ENCODE measurements at regions not wholly inside any gene's neighbourhood (a gene's known extent, or its start where the extent isn't known, plus 50 kb on each side); places are given as distances from the start of the nearest gene placed in this dataset.

DNA sequence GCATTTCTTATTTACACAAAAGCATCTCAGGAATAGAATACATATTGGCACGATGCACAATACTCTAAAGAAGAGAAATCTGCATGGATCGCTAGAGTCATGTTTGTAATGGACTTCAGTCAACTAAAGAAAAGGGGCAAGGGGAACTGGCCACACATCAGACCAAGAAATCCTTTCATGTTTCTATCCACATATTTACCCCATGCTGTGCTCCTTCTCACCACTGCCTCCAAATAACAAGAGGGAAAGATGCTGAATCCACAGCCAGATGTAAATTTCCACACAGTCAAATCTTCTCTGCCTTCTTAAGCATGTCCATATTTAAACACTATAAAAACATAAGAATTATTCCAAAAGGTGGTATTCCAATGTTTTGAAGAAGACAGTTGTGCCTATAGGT is 67.6 kb downstream of the COX18 start:
- no peak overlapping the region for H3K4me3 ChIP-seq
- H3K9me3 ChIP-seq: no peaks in the 10 kb centered on the region
- H3K36me3 ChIP-seq: no peaks in the 10 kb centered on the region
- no peak for TF ChIP-seq POLR2AphosphoS5 (IDR thresholded peaks at IDR 0.05)
- TF ChIP-seq EP300 (IDR thresholded peaks at IDR 0.05): no peak
- TF ChIP-seq POLR2A (IDR thresholded peaks at IDR 0.05): no peak
- TF ChIP-seq, protein P1, sequence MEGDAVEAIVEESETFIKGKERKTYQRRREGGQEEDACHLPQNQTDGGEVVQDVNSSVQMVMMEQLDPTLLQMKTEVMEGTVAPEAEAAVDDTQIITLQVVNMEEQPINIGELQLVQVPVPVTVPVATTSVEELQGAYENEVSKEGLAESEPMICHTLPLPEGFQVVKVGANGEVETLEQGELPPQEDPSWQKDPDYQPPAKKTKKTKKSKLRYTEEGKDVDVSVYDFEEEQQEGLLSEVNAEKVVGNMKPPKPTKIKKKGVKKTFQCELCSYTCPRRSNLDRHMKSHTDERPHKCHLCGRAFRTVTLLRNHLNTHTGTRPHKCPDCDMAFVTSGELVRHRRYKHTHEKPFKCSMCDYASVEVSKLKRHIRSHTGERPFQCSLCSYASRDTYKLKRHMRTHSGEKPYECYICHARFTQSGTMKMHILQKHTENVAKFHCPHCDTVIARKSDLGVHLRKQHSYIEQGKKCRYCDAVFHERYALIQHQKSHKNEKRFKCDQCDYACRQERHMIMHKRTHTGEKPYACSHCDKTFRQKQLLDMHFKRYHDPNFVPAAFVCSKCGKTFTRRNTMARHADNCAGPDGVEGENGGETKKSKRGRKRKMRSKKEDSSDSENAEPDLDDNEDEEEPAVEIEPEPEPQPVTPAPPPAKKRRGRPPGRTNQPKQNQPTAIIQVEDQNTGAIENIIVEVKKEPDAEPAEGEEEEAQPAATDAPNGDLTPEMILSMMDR (IDR thresholded peaks at IDR 0.05): no peak
- intact Hi-C loops (cut with DNase I): no loop called here
- H3K27me3 ChIP-seq: no peaks in the 10 kb centered on the region
- no peak for DNase-seq
- WGBS, 2 donors: 76 to 85% methylated on average over 2 of the region's 2 CpGs
- H3K4me1 ChIP-seq: no peaks in the 10 kb centered on the region
- no peak overlapping the region for H3K27ac ChIP-seq

DNA sequence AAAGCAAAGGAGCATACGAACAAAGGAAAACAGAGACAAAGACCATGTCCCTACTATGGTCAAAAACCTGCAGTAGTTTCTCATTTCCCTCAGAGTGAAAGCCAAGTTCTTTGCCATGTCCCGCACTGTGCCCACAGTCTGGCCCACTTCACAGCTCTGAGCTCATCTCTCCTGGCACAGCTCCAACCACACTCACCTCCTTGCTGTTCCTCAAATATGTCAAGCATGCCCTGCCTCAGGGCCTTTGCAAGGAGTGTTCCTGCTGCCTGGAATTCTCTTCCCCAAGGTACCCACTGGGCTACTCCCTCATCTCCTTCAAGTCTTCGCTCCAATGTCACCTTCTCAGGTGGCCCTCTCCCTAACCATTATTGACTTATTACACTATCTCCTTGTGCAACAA is 72.1 kb downstream of the COX18 start:
- no peaks in the 10 kb centered on the region for H3K27me3 ChIP-seq
- DNase-seq: no peak
- TF ChIP-seq POLR2A (IDR thresholded peaks at IDR 0.05) (no peak), POLR2AphosphoS5 (IDR thresholded peaks at IDR 0.05) (no peak), EP300 (IDR thresholded peaks at IDR 0.05) (no peak)
- TF ChIP-seq, protein P1 (IDR thresholded peaks at IDR 0.05): no peak
- intact Hi-C loops (cut with DNase I): no loop called here
- H3K27ac ChIP-seq: no peak overlapping the region
- no peaks in the 10 kb centered on the region for H3K4me1 ChIP-seq
- no peaks in the 10 kb centered on the region for H3K36me3 ChIP-seq
- 76 to 87% methylated on average over 3 of the region's 3 CpGs for WGBS, 2 donors
- no peak overlapping the region for H3K4me3 ChIP-seq
- H3K9me3 ChIP-seq: no peaks in the 10 kb centered on the region

DNA sequence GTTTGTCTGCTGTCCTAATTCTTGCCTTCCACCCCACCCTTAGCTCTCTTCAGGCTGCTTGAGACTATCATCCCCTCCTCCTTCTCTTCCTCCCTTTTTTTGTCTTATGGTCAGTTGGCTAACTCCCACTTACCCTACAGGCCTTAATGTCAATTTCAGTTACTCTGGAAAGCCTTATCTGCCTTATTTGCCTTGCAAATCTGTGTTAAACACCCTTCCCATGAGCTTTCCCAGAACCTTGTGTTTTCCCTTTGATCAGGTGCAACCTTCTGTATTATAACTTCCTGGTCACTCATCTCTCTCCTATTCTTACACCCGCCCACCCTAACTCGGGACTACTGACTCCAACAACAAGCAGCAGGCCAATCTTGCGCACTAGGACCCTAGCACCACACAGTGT is 74.8 kb downstream of the COX18 start:
- Histone ChIP-seq H3K27ac (no peak overlapping the region), H3K4me3 (no peak overlapping the region), H3K9me3 (no peaks in the 10 kb centered on the region), H3K36me3 (no peaks in the 10 kb centered on the region), H3K4me1 (no peaks in the 10 kb centered on the region), H3K27me3 (no peaks in the 10 kb centered on the region)
- 68 to 83% methylated on average over 3 of the region's 3 CpGs for WGBS, 2 donors
- DNase-seq: no peak
- intact Hi-C loops (cut with DNase I): no loop called here
- TF ChIP-seq, protein P1 (IDR thresholded peaks at IDR 0.05): no peak
- no peak for TF ChIP-seq POLR2A (IDR thresholded peaks at IDR 0.05)
- TF ChIP-seq EP300 (IDR thresholded peaks at IDR 0.05): no peak
- TF ChIP-seq POLR2AphosphoS5 (IDR thresholded peaks at IDR 0.05): no peak

DNA sequence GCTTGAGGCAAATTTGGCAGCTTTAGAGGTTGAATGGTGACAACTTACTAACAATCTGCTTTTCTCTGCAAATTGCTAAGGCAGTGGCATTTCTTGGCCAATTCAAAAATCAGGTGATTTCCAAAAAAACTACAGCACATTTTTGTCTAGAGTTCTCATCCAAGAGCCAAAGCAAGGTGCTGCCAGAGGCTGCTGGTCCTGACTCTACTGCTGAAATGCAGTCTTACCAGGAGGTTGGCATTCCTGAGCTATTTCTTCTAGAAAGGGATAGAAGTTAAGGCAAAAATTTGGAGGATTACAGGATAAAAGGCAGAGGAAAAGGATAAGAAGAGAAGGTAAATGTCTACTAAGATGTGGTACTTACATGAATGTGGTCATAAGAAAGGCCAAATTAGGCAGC is 75.6 kb downstream of the COX18 start:
- no peaks in the 10 kb centered on the region for H3K36me3 ChIP-seq
- H3K27ac ChIP-seq: no peak overlapping the region
- H3K9me3 ChIP-seq: no peaks in the 10 kb centered on the region
- no peak for TF ChIP-seq POLR2AphosphoS5 (IDR thresholded peaks at IDR 0.05)
- no peak for TF ChIP-seq POLR2A (IDR thresholded peaks at IDR 0.05)
- TF ChIP-seq, protein P1 (IDR thresholded peaks at IDR 0.05): no peak
- no peak for TF ChIP-seq EP300 (IDR thresholded peaks at IDR 0.05)
- no peak overlapping the region for H3K4me3 ChIP-seq
- no peaks in the 10 kb centered on the region for H3K27me3 ChIP-seq
- no peak for DNase-seq
- no peaks in the 10 kb centered on the region for H3K4me1 ChIP-seq
- intact Hi-C loops (cut with DNase I): no loop called here

DNA sequence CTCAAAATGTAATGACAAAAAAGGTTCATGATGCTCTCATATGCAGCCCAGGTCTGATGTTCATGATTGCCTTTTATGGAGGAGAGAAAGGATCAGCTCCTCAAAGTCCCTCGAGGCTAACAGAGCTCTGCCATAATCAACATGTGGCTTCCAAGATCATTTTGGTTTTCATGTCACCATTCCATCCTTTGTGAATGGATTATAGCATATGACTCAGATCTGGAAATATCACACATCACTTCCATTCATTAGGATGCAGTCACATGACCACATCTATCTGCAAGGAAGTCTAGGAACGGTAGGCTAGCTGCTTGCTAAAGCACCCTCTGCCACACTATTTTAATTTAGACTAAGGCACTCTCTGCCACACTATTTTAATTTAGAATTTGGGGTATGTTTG is 77.6 kb downstream of the COX18 start:
- no peak for TF ChIP-seq POLR2AphosphoS5 (IDR thresholded peaks at IDR 0.05)
- TF ChIP-seq, protein P1 (IDR thresholded peaks at IDR 0.05): no peak
- TF ChIP-seq EP300 (IDR thresholded peaks at IDR 0.05): no peak
- no peak for TF ChIP-seq POLR2A (IDR thresholded peaks at IDR 0.05)
- WGBS, 2 donors: 34 to 69% methylated on average over 2 of the region's 2 CpGs
- Histone ChIP-seq H3K36me3 (no peaks in the 10 kb centered on the region), H3K4me1 (no peaks in the 10 kb centered on the region), H3K4me3 (no peak overlapping the region), H3K9me3 (no peaks in the 10 kb centered on the region), H3K27ac (no peak overlapping the region), H3K27me3 (no peaks in the 10 kb centered on the region)
- DNase-seq: no peak
- intact Hi-C loops (cut with DNase I): no loop called here

Data from sigmoid colon (tissue), 6 donors.